ENCODE measurements at regions not wholly inside any gene's neighbourhood (a gene's known extent, or its start where the extent isn't known, plus 50 kb on each side); places are given as distances from the start of the nearest gene placed in this dataset.
A peak's percentile ranks its signal among the peaks of the same experiment; 100 is the strongest.
"Not testable (repeated sequence)": the region's sequence is repeated elsewhere in the genome, so short reads cannot be mapped to it uniquely, and the experiment has no call there.

DNA sequence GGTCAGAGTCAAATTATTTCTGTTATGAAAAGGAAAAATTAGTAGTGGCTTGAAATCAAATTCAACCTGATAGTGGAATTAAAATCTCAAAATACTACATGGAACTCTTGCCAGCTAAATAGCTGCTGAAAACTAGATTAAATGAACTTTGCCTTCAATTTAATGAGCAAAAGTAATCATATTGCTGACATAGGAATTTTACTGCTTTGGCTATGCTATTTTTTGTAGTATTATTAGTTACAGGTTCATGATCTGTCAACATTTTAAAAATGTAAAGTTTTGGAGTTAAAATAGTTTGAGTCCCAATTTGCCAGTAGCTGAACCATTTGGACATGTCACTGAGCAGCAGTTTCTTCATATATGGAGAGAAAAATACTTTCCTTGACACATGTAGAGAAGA is 81.4 kb downstream of the RERGL start:
- DNase-seq: no peak

GRCh38 chr12:17999174-17999801 is 90.7 kb downstream of the RERGL start:
- no peak for DNase-seq

DNA sequence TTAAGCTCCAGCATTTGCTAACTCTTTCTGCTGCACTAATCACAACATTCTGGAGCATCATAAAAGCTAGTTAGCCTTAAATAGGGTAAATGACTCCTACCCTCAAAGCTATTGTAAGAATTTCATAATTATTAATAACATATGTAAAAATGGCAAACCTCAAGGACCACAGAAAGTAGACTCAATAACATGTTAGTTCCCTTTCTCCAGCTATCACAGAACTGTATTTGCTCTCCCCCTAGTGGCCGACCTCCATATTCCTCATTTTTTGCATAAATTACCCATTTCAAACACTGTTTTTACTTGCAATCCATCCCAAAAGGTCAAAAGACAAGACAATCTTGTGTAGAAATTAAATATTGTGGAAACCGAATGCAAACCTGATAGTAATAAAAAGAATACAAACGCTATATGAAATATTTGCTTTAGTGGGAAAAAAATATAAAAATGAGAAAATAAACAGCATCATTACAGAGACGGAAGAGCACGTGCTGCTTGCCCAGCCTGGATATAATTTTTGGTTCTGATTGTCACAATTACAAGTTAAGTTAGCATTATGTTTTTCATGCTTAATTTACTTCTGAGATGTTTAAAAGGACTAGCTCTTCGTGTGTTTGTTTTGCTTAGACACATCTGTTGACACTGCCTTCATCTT is 97.9 kb downstream of the RERGL start:
- peak; percentile 4 for DNase-seq

DNA sequence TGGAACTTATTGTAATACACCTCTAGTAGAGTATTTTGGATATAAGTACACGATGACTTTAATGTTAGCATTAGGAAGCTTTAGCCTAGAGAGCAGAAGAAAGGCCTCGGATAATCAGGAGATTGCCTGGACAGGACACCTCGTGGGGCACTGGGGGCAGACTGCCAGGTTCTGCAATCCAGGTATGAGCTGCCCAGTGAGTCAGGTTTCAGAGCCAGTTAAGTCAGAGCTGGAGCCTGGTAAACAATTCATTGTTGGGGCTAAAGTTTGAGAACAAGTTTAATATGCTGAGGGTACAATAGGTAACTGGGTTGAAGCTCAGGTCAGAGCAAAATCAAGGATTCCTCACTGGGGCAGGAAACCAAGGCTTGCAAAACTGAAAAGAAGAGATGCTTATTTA is 107.4 kb downstream of the RERGL start:
- no peak for DNase-seq

GRCh38 chr12:17976202-17976601 is 113.8 kb downstream of the RERGL start:
- no peak for DNase-seq

GRCh38 chr12:17975763-17976162 is 114.2 kb downstream of the RERGL start:
- no peak for DNase-seq

GRCh38 chr12:17975239-17975638 is 114.8 kb downstream of the RERGL start:
- DNase-seq: no peak

GRCh38 chr12:17971850-17972249 is 118.1 kb downstream of the RERGL start:
- DNase-seq: no peak

DNA sequence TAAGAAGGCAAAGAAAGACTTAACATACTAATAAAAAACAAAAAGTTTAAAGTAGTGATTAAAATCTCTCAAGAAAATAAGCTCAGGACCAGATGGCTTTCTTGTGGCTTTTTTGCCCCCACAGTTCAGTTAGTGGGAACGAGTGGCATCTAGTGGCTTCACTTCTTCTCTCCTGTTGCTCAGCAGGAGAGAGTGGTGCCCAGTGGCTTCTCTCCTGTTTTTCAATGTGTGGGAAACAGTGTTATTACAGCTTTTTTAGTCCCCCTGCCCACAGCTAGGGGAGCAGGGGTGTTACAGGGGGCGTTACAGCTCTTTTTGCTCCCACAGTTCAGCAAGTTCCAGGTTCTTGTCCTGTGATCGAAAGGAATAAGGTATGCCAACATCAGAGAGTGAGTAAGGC is 135.2 kb downstream of the RERGL start:
- DNase-seq: no peak

GRCh38 chr12:17950898-17951297 is 139.1 kb downstream of the RERGL start:
- DNase-seq: no peak

GRCh38 chr12:17949558-17950141 is 140.3 kb downstream of the RERGL start:
- DNase-seq: no peak

- DNase-seq: no peak
These were observed 161.2 kb downstream of the RERGL start for GRCh38 chr12:17928708-17929366.

GRCh38 chr12:17918013-17918412 is 172.0 kb downstream of the RERGL start:
- DNase-seq: no peak

DNA sequence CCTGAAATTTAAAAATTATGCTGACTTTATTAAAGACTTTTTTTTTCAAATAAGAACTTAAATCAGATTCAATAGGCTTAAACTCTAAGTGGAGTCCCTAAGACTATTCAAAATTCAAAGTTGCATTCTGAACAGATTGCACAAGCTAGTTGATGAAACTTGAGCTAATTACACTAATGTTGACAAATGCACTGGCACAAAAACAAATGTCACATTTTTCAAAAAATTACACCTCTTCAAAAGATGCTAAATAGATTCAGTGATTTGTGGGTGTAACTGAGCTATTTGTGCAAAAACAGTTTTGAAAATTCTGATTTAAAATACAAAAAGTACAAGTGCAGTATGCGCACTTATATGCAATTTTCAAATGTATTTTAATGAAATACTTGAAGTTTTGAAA is 205.4 kb downstream of the RERGL start:
- no peak for DNase-seq

DNA sequence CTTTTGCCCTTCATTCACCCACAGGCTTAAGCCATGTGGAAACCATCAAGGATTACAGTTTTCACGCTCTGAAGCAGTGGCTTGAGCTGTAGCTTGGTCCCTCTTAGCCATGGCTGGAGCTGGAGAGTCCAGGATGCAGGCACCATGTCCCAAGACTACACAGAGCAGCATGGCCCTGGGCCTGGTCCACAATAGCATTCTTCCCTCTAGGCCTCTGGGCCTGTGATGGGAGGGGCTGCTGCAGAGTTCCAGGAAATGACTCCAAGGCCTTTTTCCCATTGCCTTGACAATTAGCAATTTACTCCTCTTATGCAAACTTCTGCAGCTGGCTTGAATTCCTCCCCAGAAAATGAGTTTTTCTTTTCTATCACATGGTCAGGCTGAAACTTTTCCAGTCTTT is 211.3 kb downstream of the RERGL start:
- DNase-seq: no peak

DNA sequence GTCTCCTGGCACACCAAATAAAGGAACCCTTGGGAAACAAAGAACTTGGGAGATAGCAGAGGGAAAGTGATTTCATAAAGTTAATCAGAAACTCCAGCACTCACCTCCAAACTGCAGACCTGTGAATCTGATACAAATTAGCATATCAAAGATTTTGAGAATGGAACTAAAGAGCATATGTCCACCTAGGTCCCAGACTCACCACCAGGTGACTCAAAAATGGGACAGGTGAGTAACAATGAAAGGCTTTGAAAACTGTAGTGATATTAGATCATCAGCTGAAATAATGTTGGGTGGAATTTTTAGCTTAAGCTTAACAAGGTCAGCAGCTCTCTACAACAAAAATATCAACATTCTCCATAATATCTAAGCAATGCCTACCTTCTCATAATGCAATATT is 214.8 kb downstream of the RERGL start:
- DNase-seq: no peak

DNA sequence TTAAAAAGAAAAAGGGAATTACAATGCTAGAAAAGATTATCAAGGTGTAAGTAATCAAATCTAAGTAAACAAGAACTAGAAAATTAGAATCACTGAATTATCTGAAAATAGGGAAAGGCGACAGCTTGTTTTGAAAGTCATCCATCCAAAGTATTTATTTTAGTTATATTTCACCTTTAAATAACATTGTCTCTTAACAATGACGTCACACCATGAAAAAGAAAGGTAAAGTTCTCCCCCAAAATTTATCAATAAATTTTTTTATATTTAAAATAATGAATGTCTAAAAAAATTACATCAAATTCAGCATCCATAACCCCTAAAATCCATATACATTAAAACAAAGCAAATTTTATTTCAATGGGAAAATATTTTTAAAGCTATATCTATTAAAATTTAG is 223.2 kb downstream of the RERGL start:
- no peak for DNase-seq

DNA sequence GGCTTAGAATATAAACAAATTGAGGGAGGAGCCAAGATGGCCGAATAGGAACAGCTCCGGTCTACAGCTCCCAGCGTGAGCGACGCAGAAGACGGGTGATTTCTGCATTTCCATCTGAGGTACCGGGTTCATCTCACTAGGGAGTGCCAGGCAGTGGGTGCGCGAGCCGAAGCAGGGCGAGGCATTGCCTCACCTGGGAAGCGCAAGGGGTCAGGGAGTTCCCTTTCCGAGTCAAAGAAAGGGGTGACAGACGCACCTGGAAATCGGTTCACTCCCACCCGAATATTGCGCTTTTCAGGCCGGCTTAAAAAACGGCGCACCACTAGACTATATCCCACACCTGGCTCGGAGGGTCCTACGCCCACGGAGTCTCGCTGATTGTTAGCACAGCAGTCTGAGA is 234.4 kb downstream of the RERGL start:
- not testable (repeated sequence) for DNase-seq

- DNase-seq: no peak
These were observed 236.9 kb downstream of the RERGL start for GRCh38 chr12:17853054-17853453.

- no peak for DNase-seq
These were observed 248.5 kb downstream of the RERGL start for GRCh38 chr12:17841496-17841895.

- no peak for DNase-seq
These were observed 260.2 kb downstream of the RERGL start for GRCh38 chr12:17829813-17830212.

DNA sequence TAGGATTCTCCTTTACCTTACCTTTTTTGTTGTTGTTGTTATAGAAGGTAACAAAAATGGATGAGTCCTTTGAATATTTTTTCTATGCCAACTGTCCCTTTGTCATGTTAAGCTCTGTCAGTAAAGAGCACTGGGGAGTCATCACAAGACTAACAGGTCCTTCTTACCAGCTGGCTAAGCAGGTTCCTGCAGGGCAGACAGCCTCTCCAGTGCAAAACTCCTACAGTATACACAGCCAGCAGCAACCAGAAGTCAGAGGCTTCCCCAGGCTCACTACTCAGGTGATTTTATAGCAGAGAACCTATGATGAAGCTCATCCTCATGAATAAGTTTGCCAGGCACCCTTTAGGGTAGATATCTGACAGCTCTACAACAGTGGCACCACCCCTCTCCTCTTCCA is 271.1 kb downstream of the RERGL start:
- no peak for DNase-seq

DNA sequence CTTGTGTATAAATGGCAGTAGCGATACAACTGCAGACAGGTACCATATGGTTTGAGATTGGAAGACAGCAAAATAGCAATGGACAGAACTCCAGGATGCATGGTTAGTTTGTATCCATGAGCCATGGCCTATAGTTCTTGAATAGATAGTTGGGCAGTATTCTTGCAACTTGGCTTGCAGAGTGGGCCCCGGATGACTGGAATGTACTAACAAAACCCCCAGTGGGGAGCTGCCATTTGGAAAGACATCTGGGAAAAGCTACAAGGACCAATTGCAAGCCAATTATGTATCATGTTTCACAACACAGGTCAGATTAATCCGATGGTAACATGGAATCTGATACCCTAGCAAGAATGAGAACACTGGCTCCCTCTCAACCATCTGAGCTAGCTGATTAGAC is 279.6 kb downstream of the RERGL start:
- DNase-seq: no peak

- DNase-seq: no peak
These were observed 280.8 kb downstream of the RERGL start for GRCh38 chr12:17809206-17809605.
